ENCODE measurements at regions not wholly inside any gene's neighbourhood (a gene's known extent, or its start where the extent isn't known, plus 50 kb on each side); places are given as distances from the start of the nearest gene placed in this dataset.

- TF ChIP-seq CTCF (IDR thresholded peaks at IDR 0.05), result no peak
- Histone ChIP-seq H4K20me1 (ENCODE audit: insufficient read depth, low read length) (no peaks in the 10 kb centered on the region), H3K4me2 (replicated peaks; ENCODE audit: extremely low read depth, low read length, poor library complexity, severe bottlenecking) (peak overlapping the region; percentile 81), H3K4me3 (replicated peaks in 1 of 3; ENCODE audit: low read depth in 2 of 3, low read length in 3 of 3) (peak overlapping the region in 1 of 3 experiments; percentile 67), H3K36me3 (replicated peaks in 1 of 2; ENCODE audit: control insufficient read depth in 1 of 2, insufficient read depth in 2 of 2, low read length in 2 of 2) (no peaks in the 10 kb centered on the region), H3K27me3 (ENCODE audit: control insufficient read depth in 2 of 2, insufficient read depth in 2 of 2, low read length in 2 of 2) (no peaks in the 10 kb centered on the region), H3K79me2 (ENCODE audit: insufficient read depth, low read length) (no peaks in the 10 kb centered on the region), H3K9ac (ENCODE audit: insufficient read depth, low read length, poor library complexity, severe bottlenecking) (no peak overlapping the region), H3K4me1 (ENCODE audit: control insufficient read depth in 1 of 2, insufficient read depth in 2 of 2, low read length in 2 of 2) (peaks cover 16% of the 10 kb centered on the region in 2 donors), H2AFZ (ENCODE audit: insufficient read depth, low read depth, low read length, poor library complexity, severe bottlenecking) (peak overlapping the region; percentile 67), H3K27ac (ENCODE audit: low read depth in 1 of 2, low read length in 2 of 2) (no peak overlapping the region), H3K9me3 (replicated peaks in 1 of 2; ENCODE audit: control insufficient read depth in 1 of 2, insufficient read depth in 1 of 2, low read length in 2 of 2) (no peaks in the 10 kb centered on the region)
- Mint-ChIP-seq H3K4me1 (peaks cover 24% of the 10 kb centered on the region), H3K9me3 (no peaks in the 10 kb centered on the region), H3K4me3 (peak overlapping the region; percentile 78 to 91), H3K27me3 (ENCODE audit: low read depth in 3 of 3) (peaks cover 0 to 8% (median 7%) of the 10 kb centered on the region in 3 donors), H3K36me3 (no peaks in the 10 kb centered on the region), H3K27ac (no peak overlapping the region)
- WGBS (ENCODE audit: insufficient coverage), result 11% methylated on average over 1 of the region's 4 CpGs
- no peak for DNase-seq
- intact Hi-C loops (cut with micrococcal nuclease), result loop anchor here (1.0 to 10.0 kb wide), 2 partner anchors 31 to 737 kb away; a partner anchor contains a TSS
Observed at GRCh38 chr6:27158316-27158643, 89.2 kb upstream of the PRSS16 start.

- Histone ChIP-seq H3K27ac (ENCODE audit: low read depth in 1 of 2, low read length in 2 of 2) (no peak overlapping the region), H3K79me2 (ENCODE audit: insufficient read depth, low read length) (no peaks in the 10 kb centered on the region), H3K4me3 (replicated peaks in 1 of 3; ENCODE audit: low read depth in 2 of 3, low read length in 3 of 3) (no peak overlapping the region), H2AFZ (ENCODE audit: insufficient read depth, low read depth, low read length, poor library complexity, severe bottlenecking) (no peak overlapping the region), H4K20me1 (ENCODE audit: insufficient read depth, low read length) (no peaks in the 10 kb centered on the region), H3K36me3 (replicated peaks in 1 of 2; ENCODE audit: control insufficient read depth in 1 of 2, insufficient read depth in 2 of 2, low read length in 2 of 2) (no peaks in the 10 kb centered on the region), H3K4me2 (replicated peaks; ENCODE audit: extremely low read depth, low read length, poor library complexity, severe bottlenecking) (no peak overlapping the region), H3K4me1 (ENCODE audit: control insufficient read depth in 1 of 2, insufficient read depth in 2 of 2, low read length in 2 of 2) (peaks cover 16 to 26% of the 10 kb centered on the region in 2 donors), H3K27me3 (ENCODE audit: control insufficient read depth in 2 of 2, insufficient read depth in 2 of 2, low read length in 2 of 2) (no peaks in the 10 kb centered on the region), H3K9me3 (replicated peaks in 1 of 2; ENCODE audit: control insufficient read depth in 1 of 2, insufficient read depth in 1 of 2, low read length in 2 of 2) (no peaks in the 10 kb centered on the region), H3K9ac (ENCODE audit: insufficient read depth, low read length, poor library complexity, severe bottlenecking) (no peak overlapping the region)
- no peak for DNase-seq
- Mint-ChIP-seq H3K4me1 (peaks cover 30% of the 10 kb centered on the region), H3K27me3 (ENCODE audit: low read depth in 3 of 3) (peaks cover 0 to 7% (median 7%) of the 10 kb centered on the region in 3 donors), H3K4me3 (no peak overlapping the region), H3K27ac (no peak overlapping the region), H3K9me3 (no peaks in the 10 kb centered on the region), H3K36me3 (no peaks in the 10 kb centered on the region)
- TF ChIP-seq CTCF (IDR thresholded peaks at IDR 0.05), result no peak
- intact Hi-C loops (cut with micrococcal nuclease), result loop anchor here (10.0 kb wide), 2 partner anchors 525 to 735 kb away; a partner anchor contains a TSS
- WGBS (ENCODE audit: insufficient coverage), result 100% methylated on average over 1 of the region's 2 CpGs
Observed at GRCh38 chr6:27159725-27160124, 87.8 kb upstream of the PRSS16 start.
